ENCODE measurements at regions not wholly inside any gene's neighbourhood (a gene's known extent, or its start where the extent isn't known, plus 50 kb on each side); places are given as distances from the start of the nearest gene placed in this dataset.

DNA sequence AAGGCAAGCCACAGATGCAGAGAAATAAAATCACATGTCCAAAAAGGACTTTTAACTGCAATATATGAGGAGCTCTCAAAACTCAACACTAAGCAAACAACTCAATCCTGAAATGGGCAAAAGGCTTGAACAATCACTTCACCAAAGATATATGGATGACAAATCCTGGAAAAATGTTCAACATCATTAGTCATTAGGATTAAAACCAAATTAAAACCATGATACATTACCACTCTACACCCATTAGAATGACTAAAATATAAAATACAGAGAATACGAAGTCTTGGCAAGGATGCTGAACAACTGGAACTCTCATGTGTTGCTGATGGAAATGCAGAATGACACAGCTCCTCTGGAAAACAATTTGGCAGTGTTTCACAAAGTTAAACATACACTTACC, 277.4 kb downstream of the TLE1 start:
- no peaks in the 10 kb centered on the region for H3K36me3 Mint-ChIP-seq (ENCODE audit: unreplicated experiment)
- no peak for TF ChIP-seq CTCF (IDR thresholded peaks at IDR 0.05; ENCODE audit: partially characterized antibody, unreplicated experiment)
- no peaks in the 10 kb centered on the region for H3K9me3 Mint-ChIP-seq (ENCODE audit: unreplicated experiment)
- no peak overlapping the region for H3K4me3 Mint-ChIP-seq (ENCODE audit: unreplicated experiment)
- no peak overlapping the region for H3K27ac Mint-ChIP-seq (ENCODE audit: unreplicated experiment)
- no peak for DNase-seq
- H3K27me3 Mint-ChIP-seq (ENCODE audit: unreplicated experiment): no peaks in the 10 kb centered on the region
- H3K4me1 Mint-ChIP-seq (ENCODE audit: low read depth, unreplicated experiment): peaks cover 2% of the 10 kb centered on the region

DNA sequence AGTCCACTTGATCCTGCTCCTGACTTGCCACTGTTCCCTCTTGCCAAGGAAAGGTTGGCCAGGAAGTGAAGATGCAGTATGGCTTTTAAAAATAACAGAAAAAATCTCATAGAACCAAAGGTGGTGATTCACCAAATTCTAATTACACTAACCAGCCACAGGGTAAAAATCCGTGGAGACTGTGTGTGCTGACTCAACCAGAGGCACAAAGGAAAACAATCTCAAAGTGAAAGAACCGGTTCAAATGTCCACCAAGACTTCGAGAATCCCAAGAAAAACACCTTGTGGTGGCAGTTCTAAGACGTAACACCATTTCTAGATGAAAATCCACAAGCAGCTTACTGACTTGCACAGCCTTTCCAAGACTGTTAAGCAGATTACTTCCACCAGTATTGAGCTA, 279.1 kb downstream of the TLE1 start:
- H3K27me3 Mint-ChIP-seq (ENCODE audit: unreplicated experiment): no peaks in the 10 kb centered on the region
- H3K9me3 Mint-ChIP-seq (ENCODE audit: unreplicated experiment): no peaks in the 10 kb centered on the region
- H3K4me3 Mint-ChIP-seq (ENCODE audit: unreplicated experiment): no peak overlapping the region
- TF ChIP-seq CTCF (IDR thresholded peaks at IDR 0.05; ENCODE audit: partially characterized antibody, unreplicated experiment): no peak
- DNase-seq: no peak
- peaks cover 2% of the 10 kb centered on the region for H3K4me1 Mint-ChIP-seq (ENCODE audit: low read depth, unreplicated experiment)
- H3K36me3 Mint-ChIP-seq (ENCODE audit: unreplicated experiment): no peaks in the 10 kb centered on the region
- H3K27ac Mint-ChIP-seq (ENCODE audit: unreplicated experiment): no peak overlapping the region

- Mint-ChIP-seq H3K36me3 (ENCODE audit: unreplicated experiment) (no peaks in the 10 kb centered on the region), H3K4me1 (ENCODE audit: low read depth, unreplicated experiment) (peaks cover 6% of the 10 kb centered on the region)
Measured at GRCh38 chr9:81408951-81409350, 280.4 kb downstream of the TLE1 start.

GRCh38 chr9:81404931-81405598, 284.3 kb downstream of the TLE1 start:
- Mint-ChIP-seq H3K36me3 (ENCODE audit: unreplicated experiment) (no peaks in the 10 kb centered on the region), H3K4me1 (ENCODE audit: low read depth, unreplicated experiment) (peaks cover 6% of the 10 kb centered on the region), H3K9me3 (ENCODE audit: unreplicated experiment) (no peaks in the 10 kb centered on the region), H3K4me3 (ENCODE audit: unreplicated experiment) (no peak overlapping the region), H3K27me3 (ENCODE audit: unreplicated experiment) (peaks cover 2% of the 10 kb centered on the region), H3K27ac (ENCODE audit: unreplicated experiment) (no peak overlapping the region)
- TF ChIP-seq CTCF (IDR thresholded peaks at IDR 0.05; ENCODE audit: partially characterized antibody, unreplicated experiment): no peak
- no peak for DNase-seq

More at GRCh38 chr9:81408951-81409350, 280.4 kb downstream of the TLE1 start:
- no peak overlapping the region for H3K27ac Mint-ChIP-seq (ENCODE audit: unreplicated experiment)
- DNase-seq: no peak
- no peak for TF ChIP-seq CTCF (IDR thresholded peaks at IDR 0.05; ENCODE audit: partially characterized antibody, unreplicated experiment)
- no peaks in the 10 kb centered on the region for H3K9me3 Mint-ChIP-seq (ENCODE audit: unreplicated experiment)
- H3K4me3 Mint-ChIP-seq (ENCODE audit: unreplicated experiment): no peak overlapping the region
- H3K27me3 Mint-ChIP-seq (ENCODE audit: unreplicated experiment): no peaks in the 10 kb centered on the region

DNA sequence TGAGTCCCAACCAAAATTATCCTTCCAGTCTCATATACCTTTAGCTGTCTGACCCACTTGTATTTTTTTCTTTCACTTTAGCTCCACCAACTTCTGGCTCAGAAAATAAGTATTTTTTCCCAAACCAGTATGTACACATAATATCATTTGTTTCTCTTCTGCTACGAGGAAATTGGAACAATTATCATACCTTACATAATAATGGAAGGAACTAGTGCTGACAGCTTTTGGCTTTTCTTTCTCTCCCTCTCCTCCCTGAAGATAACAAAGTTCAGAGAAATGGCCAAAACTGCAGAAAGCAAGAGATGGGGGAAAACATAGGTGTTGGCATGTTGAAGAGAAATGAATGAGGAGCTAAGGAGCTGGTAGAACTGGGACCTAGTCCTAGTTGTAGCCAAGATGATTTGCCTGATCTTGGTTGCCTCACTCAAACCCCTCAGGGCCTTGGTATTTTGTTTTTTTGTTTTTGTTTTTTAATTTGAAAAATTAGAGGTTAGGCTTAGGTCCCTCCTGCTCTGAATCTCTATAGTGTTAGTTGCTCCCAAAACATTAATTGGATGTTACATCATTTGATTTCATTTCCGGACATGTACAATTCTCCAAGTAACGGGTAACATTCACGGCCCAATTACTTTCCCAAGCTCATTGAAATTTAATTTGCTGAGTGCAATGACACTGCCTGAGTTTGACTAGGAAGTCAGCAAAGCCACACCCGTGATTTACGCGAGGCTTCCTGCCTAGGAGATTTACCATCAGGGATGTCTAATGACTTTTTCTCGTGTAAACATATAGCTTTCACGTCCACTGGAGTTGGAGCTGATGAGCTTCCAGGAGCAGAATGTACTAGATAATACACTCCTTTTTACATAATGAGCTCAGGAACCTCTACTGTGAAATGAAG, 291.6 kb downstream of the TLE1 start:
- no peaks in the 10 kb centered on the region for H3K9me3 Mint-ChIP-seq (ENCODE audit: unreplicated experiment)
- peaks cover 2% of the 10 kb centered on the region for H3K27me3 Mint-ChIP-seq (ENCODE audit: unreplicated experiment)
- peak overlapping the region; percentile 35 for H3K4me3 Mint-ChIP-seq (ENCODE audit: unreplicated experiment)
- no peaks in the 10 kb centered on the region for H3K36me3 Mint-ChIP-seq (ENCODE audit: unreplicated experiment)
- H3K4me1 Mint-ChIP-seq (ENCODE audit: low read depth, unreplicated experiment): peaks cover 42% of the 10 kb centered on the region
- no peak for DNase-seq
- peak overlapping the region; percentile 77 for H3K27ac Mint-ChIP-seq (ENCODE audit: unreplicated experiment)
- no peak for TF ChIP-seq CTCF (IDR thresholded peaks at IDR 0.05; ENCODE audit: partially characterized antibody, unreplicated experiment)
